ENCODE measurements at regions not wholly inside any gene's neighbourhood (a gene's known extent, or its start where the extent isn't known, plus 50 kb on each side); places are given as distances from the start of the nearest gene placed in this dataset.

- Mint-ChIP-seq H3K4me1 (peaks cover 10% of the 10 kb centered on the region), H3K4me3 (no peak overlapping the region), H3K36me3 (no peaks in the 10 kb centered on the region), H3K9me3 (no peaks in the 10 kb centered on the region), H3K27ac (no peak overlapping the region)
- ATAC-seq (no peak), DNase-seq (ENCODE audit: low spot score in 2 of 2) (no peak)
Observed at GRCh38 chr9:120338340-120338739, 241.6 kb downstream of the CDK5RAP2 start.

DNA sequence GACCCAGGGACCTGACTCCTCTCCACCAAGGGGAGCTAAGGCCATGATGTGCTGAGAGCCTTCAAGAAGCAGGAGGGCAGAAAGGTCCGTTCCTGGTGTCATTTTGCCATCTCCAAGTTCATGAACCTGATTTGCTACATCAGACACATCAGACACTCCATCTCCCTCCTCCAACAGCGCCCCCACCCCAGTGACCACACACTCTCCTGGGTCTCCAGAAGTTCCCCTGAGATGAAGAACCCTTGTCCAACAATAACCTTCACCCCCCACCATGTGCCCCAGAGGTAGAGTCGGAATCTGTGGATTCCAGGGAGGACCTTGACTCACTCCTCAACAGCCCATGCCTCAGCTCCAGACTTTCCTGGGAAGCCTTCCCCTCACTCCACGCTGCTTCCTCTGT lies 242.8 kb downstream of the CDK5RAP2 start:
- ATAC-seq, result no peak
- Mint-ChIP-seq H3K4me3 (no peak overlapping the region), H3K4me1 (peaks cover 10% of the 10 kb centered on the region)

DNA sequence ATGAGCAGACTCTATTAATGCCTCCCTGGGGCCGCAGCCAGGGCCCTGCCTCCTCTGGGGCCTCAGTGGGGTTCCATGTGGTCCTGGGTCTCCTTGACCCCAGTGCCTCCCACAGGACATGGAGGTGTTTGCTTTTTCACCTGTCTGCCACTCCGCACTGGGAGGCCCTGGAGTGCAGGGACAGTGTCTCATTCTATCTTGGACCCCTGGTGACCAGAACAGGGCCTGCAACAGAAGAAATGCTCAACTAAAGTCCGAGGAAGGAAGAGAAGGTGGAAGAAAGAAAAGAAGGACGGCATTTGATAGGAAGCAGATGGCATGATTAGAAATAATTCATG lies 243.2 kb downstream of the CDK5RAP2 start:
- ATAC-seq, result no peak

More for the DNA sequence above, 242.8 kb downstream of the CDK5RAP2 start:
- no peak for DNase-seq (ENCODE audit: low spot score in 2 of 2)
- Mint-ChIP-seq H3K36me3 (no peaks in the 10 kb centered on the region), H3K9me3 (no peaks in the 10 kb centered on the region), H3K27ac (no peak overlapping the region)

GRCh38 chr9:120336021-120336752 lies 243.8 kb downstream of the CDK5RAP2 start:
- peak; percentile 96 for ATAC-seq
- H3K4me3 Mint-ChIP-seq, result no peak overlapping the region
- H3K4me1 Mint-ChIP-seq, result peaks cover 10% of the 10 kb centered on the region
- peaks cover 1% of the 10 kb centered on the region for H3K9me3 Mint-ChIP-seq
- no peak overlapping the region for H3K27ac Mint-ChIP-seq
- no peaks in the 10 kb centered on the region for H3K36me3 Mint-ChIP-seq
- no peak for DNase-seq (ENCODE audit: low spot score in 2 of 2)

More for the DNA sequence above, 243.2 kb downstream of the CDK5RAP2 start:
- Mint-ChIP-seq H3K27ac (no peak overlapping the region), H3K4me3 (no peak overlapping the region), H3K4me1 (peaks cover 10% of the 10 kb centered on the region), H3K9me3 (no peaks in the 10 kb centered on the region), H3K36me3 (no peaks in the 10 kb centered on the region)
- no peak for DNase-seq (ENCODE audit: low spot score in 2 of 2)

DNA sequence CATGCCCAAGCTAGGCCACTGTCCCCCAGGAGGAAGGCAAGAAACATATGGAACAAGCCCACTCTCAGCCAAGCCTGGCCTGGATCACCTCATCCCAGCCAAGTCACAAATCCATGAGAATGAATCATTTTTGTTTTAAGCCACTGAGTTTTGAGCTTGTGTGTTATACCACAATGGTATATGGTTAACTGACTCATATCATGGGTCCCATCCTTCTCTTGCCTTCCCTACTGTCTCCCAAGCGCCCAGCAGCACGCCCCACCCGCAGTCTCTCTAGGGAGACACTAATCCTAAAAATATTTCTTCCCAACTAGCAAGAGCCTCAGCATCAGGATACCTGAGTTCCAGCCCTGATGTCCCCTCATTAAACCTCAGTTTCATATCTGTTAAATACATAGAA lies 248.1 kb downstream of the CDK5RAP2 start:
- Mint-ChIP-seq H3K27ac (no peak overlapping the region), H3K4me1 (peaks cover 10% of the 10 kb centered on the region), H3K36me3 (no peaks in the 10 kb centered on the region), H3K4me3 (no peak overlapping the region), H3K9me3 (peaks cover 4% of the 10 kb centered on the region)
- DNase-seq (ENCODE audit: low spot score in 2 of 2) (no peak), ATAC-seq (no peak)

DNA sequence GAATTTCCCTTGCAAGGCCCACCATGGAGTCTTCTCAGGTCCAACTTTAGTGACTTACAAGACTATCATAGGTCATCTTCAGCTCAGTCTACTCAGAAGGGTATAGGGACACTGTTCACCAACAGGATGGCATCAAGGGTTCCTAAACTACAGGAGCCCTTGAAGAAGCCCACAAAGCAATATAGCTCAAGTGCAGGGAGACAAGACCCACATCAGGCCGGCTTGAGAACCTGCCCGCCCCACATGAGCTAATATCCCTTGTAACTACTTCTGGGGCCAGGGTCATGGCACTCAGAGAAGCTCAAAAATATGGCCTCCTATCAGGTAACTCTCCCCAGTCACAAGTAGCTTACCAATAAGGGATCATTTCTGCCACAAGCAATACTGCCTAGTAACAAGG lies 249.9 kb downstream of the CDK5RAP2 start:
- Mint-ChIP-seq H3K27ac (no peak overlapping the region), H3K4me1 (no peaks in the 10 kb centered on the region), H3K4me3 (no peak overlapping the region), H3K36me3 (no peaks in the 10 kb centered on the region), H3K9me3 (peaks cover 7% of the 10 kb centered on the region)
- DNase-seq (ENCODE audit: low spot score in 2 of 2) (no peak), ATAC-seq (no peak)

DNA sequence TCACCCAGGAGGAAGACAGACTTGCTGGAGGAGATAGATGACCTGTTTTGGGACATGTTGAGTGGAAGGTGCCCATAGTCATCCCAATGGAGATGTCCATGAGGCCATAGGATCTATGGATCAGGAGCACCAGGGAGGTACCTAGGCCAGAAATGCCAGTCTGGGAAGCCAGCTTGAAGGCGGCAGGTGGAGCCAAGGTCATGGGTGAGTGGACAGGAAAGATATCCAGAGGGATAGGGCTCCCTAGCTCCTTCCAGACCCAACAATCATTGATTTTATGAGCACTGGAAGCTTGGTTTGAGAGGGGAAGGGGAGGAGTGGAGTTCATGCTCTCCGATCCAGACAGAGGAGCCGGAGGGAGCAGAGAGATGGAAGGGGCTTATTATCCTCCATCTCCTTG lies 252.6 kb downstream of the CDK5RAP2 start:
- Mint-ChIP-seq H3K4me1 (peaks cover 6% of the 10 kb centered on the region), H3K27ac (no peak overlapping the region), H3K4me3 (no peak overlapping the region), H3K36me3 (no peaks in the 10 kb centered on the region), H3K9me3 (peaks cover 7% of the 10 kb centered on the region)
- DNase-seq (ENCODE audit: low spot score in 2 of 2) (peak in 1 of 2 donors; percentile 18), ATAC-seq (no peak)

- no peak overlapping the region for H3K4me3 Mint-ChIP-seq
- peaks cover 6% of the 10 kb centered on the region for H3K4me1 Mint-ChIP-seq
- no peak for ATAC-seq
- DNase-seq (ENCODE audit: low spot score in 2 of 2), result peak in 1 of 2 donors; percentile 4
- H3K9me3 Mint-ChIP-seq, result peaks cover 6% of the 10 kb centered on the region
- H3K36me3 Mint-ChIP-seq, result no peaks in the 10 kb centered on the region
- no peak overlapping the region for H3K27ac Mint-ChIP-seq
Observed at GRCh38 chr9:120326049-120326693, 253.8 kb downstream of the CDK5RAP2 start.

DNA sequence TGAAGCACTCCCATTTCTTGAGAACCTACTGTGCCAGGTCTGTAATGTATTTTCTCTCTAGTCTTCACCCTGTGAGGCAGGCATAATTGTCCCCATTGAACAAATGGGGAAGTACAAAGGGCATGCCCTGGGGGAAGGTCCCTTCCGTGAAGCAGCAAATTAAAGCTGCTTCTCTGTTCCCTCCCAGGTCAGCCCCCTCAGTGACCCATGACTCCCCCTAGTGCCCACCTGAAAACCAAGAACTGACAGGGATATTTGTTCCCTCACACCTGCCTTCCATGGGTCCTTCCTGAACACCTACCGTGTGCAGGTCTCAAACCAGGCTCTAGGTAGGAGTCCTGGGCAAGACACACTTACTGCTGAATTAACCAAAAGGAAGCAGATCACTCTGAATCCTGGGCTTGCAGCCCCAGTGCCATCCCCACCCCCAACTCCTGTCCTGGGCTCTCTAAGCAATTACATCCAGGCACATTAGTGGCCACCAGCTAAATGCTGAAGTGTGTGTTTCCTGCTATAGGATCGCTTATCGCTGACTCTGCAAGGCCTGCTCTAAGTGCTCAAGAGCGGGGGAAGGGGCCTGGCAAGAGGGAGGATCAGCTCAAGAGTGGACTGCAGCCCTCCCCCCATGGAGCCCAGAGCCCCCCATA lies 254.8 kb downstream of the CDK5RAP2 start:
- peaks cover 3% of the 10 kb centered on the region for H3K9me3 Mint-ChIP-seq
- peak in 1 of 2 donors; percentile 43 for DNase-seq (ENCODE audit: low spot score in 2 of 2)
- no peaks in the 10 kb centered on the region for H3K36me3 Mint-ChIP-seq
- H3K4me1 Mint-ChIP-seq, result peaks cover 6% of the 10 kb centered on the region
- no peak overlapping the region for H3K27ac Mint-ChIP-seq
- ATAC-seq, result no peak
- H3K4me3 Mint-ChIP-seq, result no peak overlapping the region

DNA sequence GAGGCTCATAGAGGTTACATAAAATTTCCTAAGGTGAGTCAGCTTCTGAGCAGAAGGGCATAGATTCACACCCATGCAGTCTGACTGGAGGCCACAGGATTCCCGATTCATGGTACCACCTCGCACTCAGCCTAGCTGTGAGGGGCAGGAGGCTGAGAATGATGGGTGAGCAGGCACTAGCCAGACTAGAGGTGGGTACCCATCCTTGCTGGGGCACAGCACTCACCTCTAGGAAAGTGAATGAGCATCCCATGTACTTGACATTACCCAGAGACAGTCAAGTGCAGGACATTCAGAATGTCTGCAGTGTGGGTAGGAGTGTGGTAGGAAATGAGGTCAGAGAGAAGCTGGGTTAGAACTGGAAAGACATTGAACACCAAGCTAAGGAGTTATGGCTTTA lies 255.5 kb downstream of the CDK5RAP2 start:
- Mint-ChIP-seq H3K36me3 (no peaks in the 10 kb centered on the region), H3K4me1 (peaks cover 6% of the 10 kb centered on the region), H3K4me3 (no peak overlapping the region), H3K9me3 (peaks cover 3% of the 10 kb centered on the region), H3K27ac (no peak overlapping the region)
- ATAC-seq (no peak), DNase-seq (ENCODE audit: low spot score in 2 of 2) (peak in 1 of 2 donors; percentile 29)

DNA sequence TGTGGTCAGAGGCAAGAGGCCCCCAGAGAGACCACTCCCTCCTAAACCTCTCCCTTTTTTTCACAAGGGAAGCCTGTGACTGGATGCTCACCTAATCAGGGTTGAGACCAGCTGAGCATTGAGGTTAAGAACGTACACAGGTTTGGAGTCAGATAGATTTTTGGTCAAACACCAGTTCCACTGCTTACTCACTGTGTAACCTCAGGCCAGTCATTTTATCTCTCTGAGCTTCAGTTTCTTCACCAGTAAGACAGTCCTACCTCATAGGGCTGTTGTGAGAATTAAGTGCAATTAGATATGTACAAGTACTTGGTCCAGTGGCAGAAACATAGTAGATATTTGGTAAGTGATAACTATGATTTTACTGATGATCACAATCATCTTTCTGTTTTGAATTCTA lies 256.8 kb downstream of the CDK5RAP2 start:
- no peaks in the 10 kb centered on the region for H3K36me3 Mint-ChIP-seq

DNA sequence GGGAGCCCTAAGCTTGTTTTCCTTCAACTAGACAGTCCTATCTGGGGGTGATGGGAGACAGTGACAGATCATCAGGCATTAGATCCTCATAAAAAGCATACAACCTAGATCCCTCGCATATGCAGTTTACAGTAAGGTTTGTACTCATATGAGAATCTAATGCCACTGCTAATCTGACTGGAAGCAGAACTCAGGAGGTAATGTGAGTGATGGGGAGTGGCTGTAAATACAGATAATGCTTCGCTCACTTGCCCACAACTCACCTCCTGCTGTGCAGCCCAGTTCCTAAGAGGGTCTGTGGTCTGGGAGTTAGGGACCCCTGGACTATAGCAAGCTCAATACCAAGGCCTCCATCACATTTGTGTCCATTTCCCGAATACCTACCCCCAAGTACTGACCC lies 260.5 kb downstream of the CDK5RAP2 start:
- Mint-ChIP-seq H3K9me3 (no peaks in the 10 kb centered on the region), H3K4me3 (no peak overlapping the region)
- ATAC-seq, result no peak

More for the DNA sequence above, 256.8 kb downstream of the CDK5RAP2 start:
- no peak overlapping the region for H3K4me3 Mint-ChIP-seq
- ATAC-seq, result peak; percentile 68
- H3K4me1 Mint-ChIP-seq, result peaks cover 6% of the 10 kb centered on the region
- no peak overlapping the region for H3K27ac Mint-ChIP-seq
- DNase-seq (ENCODE audit: low spot score in 2 of 2), result no peak
- H3K9me3 Mint-ChIP-seq, result peaks cover 3% of the 10 kb centered on the region

DNA sequence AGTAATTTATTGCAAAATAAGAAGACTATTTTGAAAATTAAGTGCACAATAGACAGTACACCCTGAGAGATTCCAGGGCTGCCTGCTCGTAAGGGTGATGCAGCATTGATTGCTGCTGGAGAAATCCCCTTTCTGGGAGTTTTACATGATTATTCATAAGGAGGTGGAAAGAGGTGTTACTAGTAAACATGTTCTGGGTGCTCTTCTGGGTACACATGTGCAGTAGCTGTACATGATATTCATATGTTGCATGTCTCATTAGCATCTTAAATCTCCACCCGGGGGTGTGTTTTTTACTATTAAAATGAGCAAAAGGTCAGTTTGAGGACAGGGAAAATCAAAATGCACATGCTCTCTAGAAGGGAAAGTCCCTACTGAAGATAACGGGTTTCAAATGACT lies 264.8 kb downstream of the CDK5RAP2 start:
- H3K27ac Mint-ChIP-seq, result no peak overlapping the region
- DNase-seq (ENCODE audit: low spot score in 2 of 2), result peak in 1 of 2 donors; percentile 7
- H3K4me3 Mint-ChIP-seq, result no peak overlapping the region
- H3K36me3 Mint-ChIP-seq, result no peaks in the 10 kb centered on the region
- ATAC-seq, result no peak
- no peaks in the 10 kb centered on the region for H3K4me1 Mint-ChIP-seq
- no peaks in the 10 kb centered on the region for H3K9me3 Mint-ChIP-seq

More for the DNA sequence above, 260.5 kb downstream of the CDK5RAP2 start:
- no peak overlapping the region for H3K27ac Mint-ChIP-seq
- H3K4me1 Mint-ChIP-seq, result peaks cover 2% of the 10 kb centered on the region
- no peaks in the 10 kb centered on the region for H3K36me3 Mint-ChIP-seq
- peak in 1 of 2 donors; percentile 3 for DNase-seq (ENCODE audit: low spot score in 2 of 2)

- DNase-seq (ENCODE audit: low spot score in 2 of 2) (peak in 1 of 2 donors; percentile 26), ATAC-seq (no peak)
- no peak overlapping the region for H3K4me3 Mint-ChIP-seq
- no peaks in the 10 kb centered on the region for H3K9me3 Mint-ChIP-seq
- no peaks in the 10 kb centered on the region for H3K36me3 Mint-ChIP-seq
- H3K27ac Mint-ChIP-seq, result no peak overlapping the region
- no peaks in the 10 kb centered on the region for H3K4me1 Mint-ChIP-seq
Observed at GRCh38 chr9:120312031-120312430, 267.9 kb downstream of the CDK5RAP2 start.

- H3K4me1 Mint-ChIP-seq, result no peaks in the 10 kb centered on the region
- no peak for DNase-seq (ENCODE audit: low spot score in 2 of 2)
- no peak overlapping the region for H3K27ac Mint-ChIP-seq
- ATAC-seq, result no peak
- H3K36me3 Mint-ChIP-seq, result no peaks in the 10 kb centered on the region
- H3K9me3 Mint-ChIP-seq, result no peaks in the 10 kb centered on the region
- H3K4me3 Mint-ChIP-seq, result no peak overlapping the region
Observed at GRCh38 chr9:120310035-120310434, 269.9 kb downstream of the CDK5RAP2 start.

DNA sequence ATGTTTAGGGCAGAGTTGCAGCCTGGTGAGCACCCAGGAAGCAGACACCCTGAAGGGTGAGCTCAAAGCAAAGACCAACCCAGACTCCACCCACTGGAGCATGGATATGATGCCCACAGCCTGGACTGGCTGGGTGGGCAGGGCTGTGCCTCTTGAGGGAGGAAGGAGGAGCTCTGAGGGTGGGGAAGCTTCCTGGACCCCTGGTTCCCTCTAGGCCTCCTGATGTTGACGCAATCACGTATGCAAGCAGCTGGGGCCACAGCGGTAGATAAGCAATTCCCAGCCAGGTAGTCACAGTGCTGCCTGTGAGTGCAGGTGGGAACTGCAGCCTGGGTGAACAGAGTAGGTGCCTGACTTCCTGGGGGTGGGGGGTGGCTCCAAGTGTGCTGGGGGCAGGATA lies 271.5 kb downstream of the CDK5RAP2 start:
- H3K4me1 Mint-ChIP-seq, result no peaks in the 10 kb centered on the region
- no peak overlapping the region for H3K27ac Mint-ChIP-seq
- ATAC-seq (no peak), DNase-seq (ENCODE audit: low spot score in 2 of 2) (no peak)
- no peak overlapping the region for H3K4me3 Mint-ChIP-seq
- no peaks in the 10 kb centered on the region for H3K9me3 Mint-ChIP-seq
- H3K36me3 Mint-ChIP-seq, result no peaks in the 10 kb centered on the region
